Fibroblast of pulmonary artery (primary cell): ENCODE measurements at regions not wholly inside any gene's neighbourhood (a gene's known extent, or its start where the extent isn't known, plus 50 kb on each side); places are given as distances from the start of the nearest gene placed in this dataset.
A peak's percentile ranks its signal among the peaks of the same experiment; 100 is the strongest.

ENCODE experiments used
- DNase-seq: peaks from one replicate; pipeline ENCODE4 v3.0.0-alpha.2; 2010; ENCODE audit warnings: low read depth
- H3K4me3 ChIP-seq: replicated peaks from 2 replicates; pipeline ENCODE4 v1.5.1; 2011; ENCODE audit warnings: low read depth, mild to moderate bottlenecking, control low read depth, low read length, moderate library complexity
- TF ChIP-seq, protein P1 (sequence below): IDR thresholded peaks from 2 replicates; pipeline ENCODE4 v1.5.1; 2011; ENCODE audit warnings: mild to moderate bottlenecking, control low read depth, low read length, inconsistent platforms; ENCODE audit errors: missing control alignments

DNA sequence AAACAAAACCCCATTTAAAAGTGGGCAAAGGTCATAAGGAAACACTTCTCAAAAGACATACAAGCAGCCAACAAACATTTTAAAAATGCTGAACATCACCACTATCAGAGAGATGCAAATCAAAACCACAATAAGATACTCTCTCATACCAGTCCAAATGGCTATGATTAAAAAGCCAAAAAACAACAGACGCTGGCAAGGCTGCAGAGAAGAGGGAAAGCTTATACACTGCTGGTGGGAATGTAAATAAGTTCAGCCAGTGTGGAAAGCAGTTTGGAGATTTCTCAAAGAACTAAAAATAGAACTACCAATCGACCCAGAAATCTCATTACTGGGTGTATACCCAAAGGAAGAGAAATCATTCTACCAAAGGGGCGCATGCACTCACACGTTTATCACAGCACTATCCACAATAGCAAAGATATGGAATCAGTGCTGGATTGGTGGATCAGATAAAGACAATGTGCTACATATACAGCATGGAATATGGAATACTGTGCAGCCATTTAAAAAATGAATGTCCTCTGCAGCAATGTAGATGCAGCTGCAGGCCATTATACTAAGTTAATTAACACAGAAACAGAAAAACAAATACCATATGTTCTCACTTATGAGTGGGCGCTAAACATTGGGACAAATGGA is 102.1 kb upstream of the DAAM1 start:
- no peak overlapping the region for H3K4me3 ChIP-seq
- TF ChIP-seq, protein P1, sequence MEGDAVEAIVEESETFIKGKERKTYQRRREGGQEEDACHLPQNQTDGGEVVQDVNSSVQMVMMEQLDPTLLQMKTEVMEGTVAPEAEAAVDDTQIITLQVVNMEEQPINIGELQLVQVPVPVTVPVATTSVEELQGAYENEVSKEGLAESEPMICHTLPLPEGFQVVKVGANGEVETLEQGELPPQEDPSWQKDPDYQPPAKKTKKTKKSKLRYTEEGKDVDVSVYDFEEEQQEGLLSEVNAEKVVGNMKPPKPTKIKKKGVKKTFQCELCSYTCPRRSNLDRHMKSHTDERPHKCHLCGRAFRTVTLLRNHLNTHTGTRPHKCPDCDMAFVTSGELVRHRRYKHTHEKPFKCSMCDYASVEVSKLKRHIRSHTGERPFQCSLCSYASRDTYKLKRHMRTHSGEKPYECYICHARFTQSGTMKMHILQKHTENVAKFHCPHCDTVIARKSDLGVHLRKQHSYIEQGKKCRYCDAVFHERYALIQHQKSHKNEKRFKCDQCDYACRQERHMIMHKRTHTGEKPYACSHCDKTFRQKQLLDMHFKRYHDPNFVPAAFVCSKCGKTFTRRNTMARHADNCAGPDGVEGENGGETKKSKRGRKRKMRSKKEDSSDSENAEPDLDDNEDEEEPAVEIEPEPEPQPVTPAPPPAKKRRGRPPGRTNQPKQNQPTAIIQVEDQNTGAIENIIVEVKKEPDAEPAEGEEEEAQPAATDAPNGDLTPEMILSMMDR, result no peak
- peak; percentile 25 for DNase-seq

DNA sequence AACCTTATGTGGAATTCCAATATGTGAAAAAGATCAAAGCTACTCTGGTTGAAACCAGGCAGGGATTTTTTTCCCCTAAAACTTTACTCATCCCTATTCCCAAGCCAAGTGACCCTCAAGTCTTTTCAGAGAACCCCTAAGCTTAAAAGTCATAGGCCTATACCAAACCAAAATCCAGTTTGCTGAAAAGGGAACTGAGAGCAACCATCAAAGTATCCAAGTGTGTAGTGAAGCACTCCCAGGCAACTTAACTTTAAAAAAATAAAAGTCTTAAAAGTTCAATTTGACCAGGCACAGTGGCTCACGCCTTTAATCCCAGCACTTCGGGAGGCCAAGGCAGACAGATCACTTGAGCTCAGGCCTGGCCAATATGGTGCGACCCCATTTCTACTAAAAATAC is 101.2 kb upstream of the DAAM1 start:
- DNase-seq, result no peak
- TF ChIP-seq, protein P1, result no peak
- no peak overlapping the region for H3K4me3 ChIP-seq

DNA sequence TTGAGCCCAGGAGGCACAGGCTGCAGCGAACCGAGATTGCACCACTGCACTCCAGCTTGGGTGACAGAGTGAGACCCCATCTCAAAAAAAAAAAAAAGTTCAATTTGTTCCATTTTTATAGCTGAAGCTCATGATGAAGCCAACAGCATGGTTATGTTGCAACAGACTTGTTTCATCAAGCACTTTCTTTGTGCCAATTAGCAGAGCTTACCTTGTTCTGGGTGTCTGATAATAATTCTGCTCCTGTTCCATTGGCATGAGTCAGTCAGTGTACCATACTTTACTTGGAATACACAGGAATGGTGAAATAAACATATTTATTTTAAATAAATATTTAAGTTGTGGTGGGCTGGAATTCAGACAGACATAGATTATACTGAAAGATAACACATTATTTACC is 100.8 kb upstream of the DAAM1 start:
- TF ChIP-seq, protein P1, result no peak
- H3K4me3 ChIP-seq, result no peak overlapping the region
- no peak for DNase-seq

DNA sequence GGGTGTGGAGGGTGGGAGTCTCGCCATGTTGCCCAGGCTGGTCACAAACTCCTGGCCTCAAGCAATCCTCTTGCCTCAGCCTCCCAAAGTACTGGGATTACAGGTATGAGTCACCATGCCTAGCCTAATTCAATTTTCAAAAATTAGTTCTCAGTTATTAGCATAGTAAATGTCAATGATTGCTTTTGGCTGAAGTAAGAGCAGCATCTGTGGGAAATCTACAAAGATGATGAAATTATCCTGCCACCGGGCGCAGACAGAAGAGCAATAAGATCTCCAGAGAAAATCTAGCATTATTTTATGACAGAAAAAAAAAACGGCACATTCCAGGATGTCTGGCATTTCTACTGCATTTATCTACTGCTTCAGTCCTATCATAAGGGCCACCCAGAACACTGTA is 97.9 kb upstream of the DAAM1 start:
- TF ChIP-seq, protein P1, result no peak
- DNase-seq, result no peak
- no peak overlapping the region for H3K4me3 ChIP-seq

DNA sequence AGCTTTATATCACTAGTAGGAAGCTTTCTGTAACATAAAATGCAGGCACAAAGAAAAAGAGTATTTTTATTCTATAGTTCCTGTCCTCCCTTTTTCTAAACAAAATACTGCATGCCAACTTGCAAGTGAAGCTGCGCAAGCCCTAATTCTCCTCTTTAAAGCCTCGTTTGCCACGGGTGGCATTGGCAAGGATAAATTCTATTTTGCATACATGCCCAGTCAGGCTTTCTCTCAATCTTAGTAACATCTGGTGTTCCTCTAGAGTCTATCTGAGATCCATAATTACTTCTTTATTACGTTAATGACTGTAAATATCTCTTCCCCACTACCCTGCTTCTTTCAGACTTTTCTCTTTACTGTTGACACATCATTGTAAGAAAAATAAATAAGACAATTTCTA is 97.1 kb upstream of the DAAM1 start:
- no peak for DNase-seq
- no peak overlapping the region for H3K4me3 ChIP-seq
- TF ChIP-seq, protein P1, result no peak

DNA sequence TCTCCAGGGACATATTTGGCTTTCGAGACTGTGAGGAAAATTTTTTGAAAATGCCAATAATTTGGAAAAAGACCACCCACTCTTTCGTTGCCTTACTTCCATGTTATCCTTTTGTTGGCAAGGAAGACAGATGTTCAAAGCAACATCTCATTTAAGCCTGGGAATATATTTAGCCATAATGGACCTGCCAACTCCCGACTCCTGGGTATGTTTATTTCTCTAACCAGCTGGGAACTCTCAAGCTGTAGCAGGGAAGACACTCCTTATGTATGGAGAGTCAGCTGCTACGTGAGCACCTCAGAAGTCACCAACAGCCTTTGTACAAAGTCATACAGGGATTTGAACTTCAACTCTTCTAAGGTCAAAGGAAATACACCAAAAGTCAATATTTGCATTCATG is 96.5 kb upstream of the DAAM1 start:
- TF ChIP-seq, protein P1, result no peak
- no peak overlapping the region for H3K4me3 ChIP-seq
- DNase-seq, result no peak

DNA sequence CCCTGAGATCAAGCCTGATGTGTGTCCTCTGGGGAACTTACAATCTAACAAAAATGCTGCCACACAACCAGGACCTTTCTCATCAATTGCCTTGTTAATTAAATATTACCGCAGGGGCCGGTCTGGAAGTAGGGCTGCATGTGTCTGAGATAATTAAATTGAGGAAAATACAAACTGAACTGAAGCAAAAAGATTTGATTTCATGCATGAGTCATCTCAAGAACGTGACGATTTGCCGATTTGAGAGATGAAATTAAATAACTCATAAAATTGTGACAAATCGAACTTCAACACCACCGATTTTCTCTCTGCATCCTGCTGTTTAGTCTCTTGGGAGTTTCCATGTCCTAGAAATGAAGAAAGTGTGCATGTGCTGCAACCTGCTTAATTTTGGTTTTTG is 94.6 kb upstream of the DAAM1 start:
- no peak for DNase-seq
- TF ChIP-seq, protein P1, result no peak
- no peak overlapping the region for H3K4me3 ChIP-seq
